Hepatic stellate cell (primary cell): ENCODE measurements at regions not wholly inside any gene's neighbourhood (a gene's known extent, or its start where the extent isn't known, plus 50 kb on each side); places are given as distances from the start of the nearest gene placed in this dataset.
"Not testable (repeated sequence)": the region's sequence is repeated elsewhere in the genome, so short reads cannot be mapped to it uniquely, and the experiment has no call there.

Experiments used
- DNase-seq: peaks from one replicate; pipeline ENCODE4 v3.0.0; 2011; ENCODE audit warnings: low spot score

GRCh38 chr18:1045658-1046057 is 141.0 kb downstream of the ADCYAP1 start:
- no peak for DNase-seq

GRCh38 chr18:1047406-1047805 is 142.7 kb downstream of the ADCYAP1 start:
- DNase-seq: no peak

- no peak for DNase-seq
Observed at GRCh38 chr18:1048032-1048431, 143.4 kb downstream of the ADCYAP1 start.

- DNase-seq: no peak
Observed at GRCh38 chr18:1049173-1049572, 144.5 kb downstream of the ADCYAP1 start.

- no peak for DNase-seq
Observed at GRCh38 chr18:1050012-1050657, 145.5 kb downstream of the ADCYAP1 start.

- no peak for DNase-seq
Observed at GRCh38 chr18:1052301-1052700, 147.6 kb downstream of the ADCYAP1 start.

GRCh38 chr18:1053331-1054315 is 149.0 kb downstream of the ADCYAP1 start:
- no peak for DNase-seq

- no peak for DNase-seq
Observed at GRCh38 chr18:1056404-1056803, 151.7 kb downstream of the ADCYAP1 start.

- no peak for DNase-seq
Observed at GRCh38 chr18:1057367-1057766, 152.7 kb downstream of the ADCYAP1 start.

GRCh38 chr18:1062588-1062987 is 157.9 kb downstream of the ADCYAP1 start:
- no peak for DNase-seq

GRCh38 chr18:1075322-1075721 is 170.7 kb downstream of the ADCYAP1 start:
- no peak for DNase-seq

GRCh38 chr18:1075876-1076275 is 171.2 kb downstream of the ADCYAP1 start:
- no peak for DNase-seq

- no peak for DNase-seq
Observed at GRCh38 chr18:1078301-1078700, 173.6 kb downstream of the ADCYAP1 start.

- DNase-seq: not testable (repeated sequence)
Observed at GRCh38 chr18:1083675-1084074, 179.0 kb downstream of the ADCYAP1 start.

- no peak for DNase-seq
Observed at GRCh38 chr18:1090758-1091157, 186.1 kb downstream of the ADCYAP1 start.

GRCh38 chr18:1092228-1092627 is 187.6 kb downstream of the ADCYAP1 start:
- no peak for DNase-seq

GRCh38 chr18:1094409-1094808 is 189.7 kb downstream of the ADCYAP1 start:
- no peak for DNase-seq

- DNase-seq: not testable (repeated sequence)
Observed at GRCh38 chr18:1097991-1098735, 193.5 kb downstream of the ADCYAP1 start.

GRCh38 chr18:1102848-1103247 is 198.2 kb downstream of the ADCYAP1 start:
- DNase-seq: no peak

GRCh38 chr18:1103537-1103936 is 198.9 kb downstream of the ADCYAP1 start:
- DNase-seq: no peak

GRCh38 chr18:1104181-1104881 is 199.7 kb downstream of the ADCYAP1 start:
- DNase-seq: no peak

GRCh38 chr18:1124495-1124894 is 219.8 kb downstream of the ADCYAP1 start:
- no peak for DNase-seq
